ENCODE measurements at regions not wholly inside any gene's neighbourhood (a gene's known extent, or its start where the extent isn't known, plus 50 kb on each side); places are given as distances from the start of the nearest gene placed in this dataset.
"Not testable (repeated sequence)": the region's sequence is repeated elsewhere in the genome, so short reads cannot be mapped to it uniquely, and the experiment has no call there.

GRCh38 chr6:150767571-150768018 lies 97.9 kb upstream of the MTHFD1L start:
- no peak for DNase-seq (ENCODE audit: low read depth)

- no peak for DNase-seq (ENCODE audit: low read depth)
These were observed 94.9 kb upstream of the MTHFD1L start for GRCh38 chr6:150770637-150771036.

- no peak for DNase-seq (ENCODE audit: low read depth)
These were observed 91.5 kb upstream of the MTHFD1L start for GRCh38 chr6:150773969-150774368.

- DNase-seq (ENCODE audit: low read depth) = no peak
These were observed 89.9 kb upstream of the MTHFD1L start for GRCh38 chr6:150775415-150776203.

- DNase-seq (ENCODE audit: low read depth) = no peak
These were observed 87.8 kb upstream of the MTHFD1L start for GRCh38 chr6:150777736-150778135.

- DNase-seq (ENCODE audit: low read depth) = no peak
These were observed 81.7 kb upstream of the MTHFD1L start for GRCh38 chr6:150783813-150784212.

GRCh38 chr6:150787429-150787828 lies 78.1 kb upstream of the MTHFD1L start:
- no peak for DNase-seq (ENCODE audit: low read depth)

- no peak for DNase-seq (ENCODE audit: low read depth)
These were observed 77.4 kb upstream of the MTHFD1L start for GRCh38 chr6:150788089-150788488.

GRCh38 chr6:150789906-150790305 lies 75.6 kb upstream of the MTHFD1L start:
- DNase-seq (ENCODE audit: low read depth) = not testable (repeated sequence)

- no peak for DNase-seq (ENCODE audit: low read depth)
These were observed 73.8 kb upstream of the MTHFD1L start for GRCh38 chr6:150791717-150792116.

- no peak for DNase-seq (ENCODE audit: low read depth)
These were observed 67.6 kb upstream of the MTHFD1L start for GRCh38 chr6:150797949-150798348.

GRCh38 chr6:150799276-150799805 lies 66.2 kb upstream of the MTHFD1L start:
- DNase-seq (ENCODE audit: low read depth) = no peak

- no peak for DNase-seq (ENCODE audit: low read depth)
These were observed 64.7 kb upstream of the MTHFD1L start for GRCh38 chr6:150800674-150801314.

- no peak for DNase-seq (ENCODE audit: low read depth)
These were observed 58.7 kb upstream of the MTHFD1L start for GRCh38 chr6:150806790-150807189.

GRCh38 chr6:150813319-150813992 lies 52.0 kb upstream of the MTHFD1L start:
- peak; percentile 35 for DNase-seq (ENCODE audit: low read depth)

- no peak for DNase-seq (ENCODE audit: low read depth)
These were observed 51.5 kb upstream of the MTHFD1L start for GRCh38 chr6:150813993-150814359.
